ENCODE measurements at regions not wholly inside any gene's neighbourhood (a gene's known extent, or its start where the extent isn't known, plus 50 kb on each side); places are given as distances from the start of the nearest gene placed in this dataset.

GRCh38 chr6:159118924-159119323 is 50.3 kb upstream of the FNDC1 start:
- no peak for DNase-seq (ENCODE audit: low read depth in 1 of 2, low spot score in 1 of 2)

GRCh38 chr6:159117563-159117962 is 51.6 kb upstream of the FNDC1 start:
- no peak for DNase-seq (ENCODE audit: low read depth in 1 of 2, low spot score in 1 of 2)

- no peak for DNase-seq (ENCODE audit: low read depth in 1 of 2, low spot score in 1 of 2)
These were observed 52.2 kb upstream of the FNDC1 start for GRCh38 chr6:159117046-159117445.

GRCh38 chr6:159116343-159116742 is 52.9 kb upstream of the FNDC1 start:
- no peak for DNase-seq (ENCODE audit: low read depth in 1 of 2, low spot score in 1 of 2)

GRCh38 chr6:159114569-159114968 is 54.6 kb upstream of the FNDC1 start:
- DNase-seq (ENCODE audit: low read depth in 1 of 2, low spot score in 1 of 2), result no peak

GRCh38 chr6:159113223-159113622 is 56.0 kb upstream of the FNDC1 start:
- DNase-seq (ENCODE audit: low read depth in 1 of 2, low spot score in 1 of 2), result no peak

- no peak for DNase-seq (ENCODE audit: low read depth in 1 of 2, low spot score in 1 of 2)
These were observed 56.5 kb upstream of the FNDC1 start for GRCh38 chr6:159112714-159113113.

- no peak for DNase-seq (ENCODE audit: low read depth in 1 of 2, low spot score in 1 of 2)
These were observed 58.5 kb upstream of the FNDC1 start for GRCh38 chr6:159110748-159111147.

- no peak for DNase-seq (ENCODE audit: low read depth in 1 of 2, low spot score in 1 of 2)
These were observed 59.2 kb upstream of the FNDC1 start for GRCh38 chr6:159110013-159110412.

GRCh38 chr6:159109391-159109790 is 59.8 kb upstream of the FNDC1 start:
- DNase-seq (ENCODE audit: low read depth in 1 of 2, low spot score in 1 of 2), result no peak

GRCh38 chr6:159108426-159108985 is 60.7 kb upstream of the FNDC1 start:
- no peak for DNase-seq (ENCODE audit: low read depth in 1 of 2, low spot score in 1 of 2)

GRCh38 chr6:159107451-159108260 is 61.5 kb upstream of the FNDC1 start:
- peak; percentile 23 to 38 for DNase-seq (ENCODE audit: low read depth in 1 of 2, low spot score in 1 of 2)

GRCh38 chr6:159106627-159107241 is 61.9 kb upstream of the TAGAP start:
- DNase-seq (ENCODE audit: low read depth in 1 of 2, low spot score in 1 of 2), result peak; percentile 81 to 84

- DNase-seq (ENCODE audit: low read depth in 1 of 2, low spot score in 1 of 2), result no peak
These were observed 60.9 kb upstream of the TAGAP start for GRCh38 chr6:159105716-159106115.

GRCh38 chr6:159104931-159105330 is 60.1 kb upstream of the TAGAP start:
- no peak for DNase-seq (ENCODE audit: low read depth in 1 of 2, low spot score in 1 of 2)

- peak; percentile 59 to 64 for DNase-seq (ENCODE audit: low read depth in 1 of 2, low spot score in 1 of 2)
These were observed 59.6 kb upstream of the TAGAP start for GRCh38 chr6:159104163-159104925.

GRCh38 chr6:159103396-159104162 is 58.8 kb upstream of the TAGAP start:
- no peak for DNase-seq (ENCODE audit: low read depth in 1 of 2, low spot score in 1 of 2)

- DNase-seq (ENCODE audit: low read depth in 1 of 2, low spot score in 1 of 2), result no peak
These were observed 57.8 kb upstream of the TAGAP start for GRCh38 chr6:159102373-159103160.

- no peak for DNase-seq (ENCODE audit: low read depth in 1 of 2, low spot score in 1 of 2)
These were observed 56.9 kb upstream of the TAGAP start for GRCh38 chr6:159101656-159102055.
